GM21737 (cell line): ENCODE measurements at regions not wholly inside any gene's neighbourhood (a gene's known extent, or its start where the extent isn't known, plus 50 kb on each side); places are given as distances from the start of the nearest gene placed in this dataset.
A peak's percentile ranks its signal among the peaks of the same experiment; 100 is the strongest.

Experiments
- ATAC-seq: cut with Tn5 transposase; IDR thresholded peaks from one replicate; pipeline ENCODE4 v1.9.1; 2021; ENCODE audit warnings: mild to moderate bottlenecking, moderate library complexity; ENCODE audit not compliant: unreplicated experiment

- peak; percentile 81 for ATAC-seq
Observed at GRCh38 chr18:56235481-56236013, 402.8 kb downstream of the TXNL1 start.

GRCh38 chr18:56235071-56235470, 403.3 kb downstream of the TXNL1 start:
- no peak for ATAC-seq

DNA sequence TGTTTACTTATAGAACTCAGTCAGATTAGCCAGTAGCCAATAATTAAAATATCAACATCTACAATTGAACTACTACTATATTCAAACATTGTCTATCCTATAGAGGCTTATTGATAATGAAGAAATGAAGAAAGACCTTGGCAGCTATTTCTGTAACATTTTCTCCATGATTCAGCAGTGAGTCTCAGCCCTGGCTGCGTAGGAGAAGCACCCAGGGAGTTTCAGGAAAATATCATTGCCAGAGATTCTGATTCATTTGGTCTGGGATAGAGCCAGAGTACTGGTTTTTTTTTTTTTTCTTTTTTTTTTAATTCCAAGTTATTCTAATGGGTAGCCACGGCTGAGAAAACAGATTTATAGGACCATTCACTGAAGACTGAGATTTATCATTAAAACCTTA, 404.8 kb downstream of the TXNL1 start:
- ATAC-seq, result no peak

- no peak for ATAC-seq
Observed at GRCh38 chr18:56226025-56226424, 412.4 kb downstream of the TXNL1 start.

GRCh38 chr18:56224669-56225561, 413.5 kb downstream of the TXNL1 start:
- no peak for ATAC-seq

DNA sequence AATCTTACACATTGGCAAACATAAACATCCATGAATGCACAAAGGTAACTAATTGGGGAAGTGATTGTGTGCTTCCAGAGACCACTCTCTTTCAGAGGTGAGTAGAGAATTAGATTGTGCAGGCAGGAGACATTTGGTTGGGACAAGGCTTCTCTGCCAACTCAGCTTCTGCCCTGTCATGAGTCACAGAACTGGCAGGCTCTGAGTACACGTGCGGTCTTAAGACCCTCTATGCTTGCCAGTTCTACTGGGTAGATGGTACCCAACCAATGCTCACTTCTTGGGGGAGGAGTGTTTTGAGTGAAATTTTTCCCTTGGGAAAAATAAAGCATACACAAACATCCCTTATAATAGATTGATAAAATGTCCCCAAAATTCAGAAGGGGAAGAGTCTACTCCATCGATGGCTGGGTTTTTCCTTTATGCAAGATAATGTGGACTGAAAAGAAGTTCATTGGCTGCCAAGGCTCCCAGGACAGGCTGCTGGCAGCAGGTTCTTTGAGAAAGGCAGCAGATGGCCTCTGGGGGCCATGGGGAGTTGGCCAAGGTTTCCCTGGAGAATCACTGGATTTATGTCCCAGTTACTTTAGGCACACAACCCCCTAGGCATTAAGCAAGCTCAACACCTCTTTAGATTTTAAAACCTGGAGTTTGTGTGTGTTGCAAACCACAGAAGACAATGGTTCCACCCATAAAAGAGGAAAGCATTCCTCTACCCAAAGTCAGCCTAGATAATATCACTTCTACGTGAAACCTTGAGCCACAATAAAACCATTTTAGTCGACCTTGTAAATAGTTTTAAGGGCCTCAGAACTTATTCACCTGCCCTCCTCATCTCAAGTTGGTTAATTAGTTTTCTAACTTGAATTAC, 417.0 kb downstream of the TXNL1 start:
- no peak for ATAC-seq

- no peak for ATAC-seq
Observed at GRCh38 chr18:56217406-56217805, 421.0 kb downstream of the TXNL1 start.

GRCh38 chr18:56214706-56215105, 423.7 kb downstream of the TXNL1 start:
- no peak for ATAC-seq

GRCh38 chr18:56210520-56210919, 427.9 kb downstream of the TXNL1 start:
- ATAC-seq, result no peak

DNA sequence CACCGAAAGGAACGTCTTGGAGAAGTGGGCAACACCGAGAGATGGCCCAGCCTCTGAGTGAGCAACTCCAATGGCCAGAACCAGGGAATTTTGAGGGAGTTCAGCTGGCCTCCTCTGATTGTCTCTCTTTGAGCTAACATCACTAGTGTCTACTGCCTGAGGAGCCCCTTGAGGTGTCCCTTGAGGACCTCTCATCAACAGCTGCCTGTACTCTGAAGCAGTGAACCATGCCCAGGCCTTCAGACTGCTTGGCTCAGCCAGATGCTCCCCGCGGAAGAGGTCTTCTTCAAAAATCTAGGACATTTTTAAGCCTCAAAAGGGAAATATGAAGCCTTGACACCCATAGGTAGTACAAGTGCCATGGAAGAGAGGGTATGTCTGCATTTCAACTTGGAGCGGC, 430.4 kb downstream of the TXNL1 start:
- no peak for ATAC-seq

DNA sequence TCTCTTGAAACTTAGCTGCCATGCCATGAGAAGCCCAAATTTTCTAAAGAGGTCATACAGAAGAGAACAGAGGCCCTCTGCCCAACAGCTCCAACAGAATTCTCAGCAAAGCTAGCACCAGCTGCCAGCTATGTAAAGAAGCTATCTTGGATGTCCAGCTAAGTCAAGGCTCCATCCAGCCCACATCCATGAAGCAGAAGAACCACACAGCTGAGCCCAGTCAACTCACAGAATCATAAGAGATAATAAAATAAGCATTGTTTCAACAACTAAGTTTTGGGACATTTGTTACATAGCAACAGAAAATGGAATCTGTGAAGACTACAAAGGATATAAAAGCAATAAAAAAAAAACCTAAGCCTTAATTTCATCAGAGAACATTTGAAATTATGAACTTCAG, 434.3 kb downstream of the TXNL1 start:
- ATAC-seq, result no peak

- ATAC-seq, result no peak
Observed at GRCh38 chr18:56202678-56203077, 435.7 kb downstream of the TXNL1 start.

DNA sequence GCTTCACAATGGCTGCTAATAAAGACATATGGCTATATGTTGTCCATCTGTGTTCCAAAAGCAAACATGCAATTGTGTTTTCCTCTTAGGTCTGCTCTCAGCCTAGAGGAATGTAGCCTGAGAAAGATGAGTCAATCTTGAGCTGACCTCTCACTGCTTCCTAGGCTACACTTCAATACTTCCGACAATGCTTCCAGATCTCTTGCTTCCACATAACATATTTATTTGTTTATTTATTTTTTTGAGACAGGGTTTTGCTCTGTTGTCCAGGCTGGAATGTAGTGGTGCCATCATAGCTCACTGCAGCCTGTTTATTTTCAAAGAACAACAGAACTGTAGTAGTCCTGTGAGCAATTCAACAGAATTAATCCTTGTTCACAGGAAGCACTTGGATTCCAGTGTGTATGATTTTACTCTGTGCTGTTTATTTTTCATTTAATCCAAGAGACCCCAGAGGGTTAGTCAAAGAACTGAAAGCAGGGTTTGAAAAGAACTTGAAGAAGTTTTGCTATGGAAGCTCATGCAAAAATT, 437.9 kb downstream of the TXNL1 start:
- ATAC-seq, result no peak

GRCh38 chr18:56199580-56200330, 438.6 kb downstream of the TXNL1 start:
- no peak for ATAC-seq

- no peak for ATAC-seq
Observed at GRCh38 chr18:56197241-56197859, 441.0 kb downstream of the TXNL1 start.

DNA sequence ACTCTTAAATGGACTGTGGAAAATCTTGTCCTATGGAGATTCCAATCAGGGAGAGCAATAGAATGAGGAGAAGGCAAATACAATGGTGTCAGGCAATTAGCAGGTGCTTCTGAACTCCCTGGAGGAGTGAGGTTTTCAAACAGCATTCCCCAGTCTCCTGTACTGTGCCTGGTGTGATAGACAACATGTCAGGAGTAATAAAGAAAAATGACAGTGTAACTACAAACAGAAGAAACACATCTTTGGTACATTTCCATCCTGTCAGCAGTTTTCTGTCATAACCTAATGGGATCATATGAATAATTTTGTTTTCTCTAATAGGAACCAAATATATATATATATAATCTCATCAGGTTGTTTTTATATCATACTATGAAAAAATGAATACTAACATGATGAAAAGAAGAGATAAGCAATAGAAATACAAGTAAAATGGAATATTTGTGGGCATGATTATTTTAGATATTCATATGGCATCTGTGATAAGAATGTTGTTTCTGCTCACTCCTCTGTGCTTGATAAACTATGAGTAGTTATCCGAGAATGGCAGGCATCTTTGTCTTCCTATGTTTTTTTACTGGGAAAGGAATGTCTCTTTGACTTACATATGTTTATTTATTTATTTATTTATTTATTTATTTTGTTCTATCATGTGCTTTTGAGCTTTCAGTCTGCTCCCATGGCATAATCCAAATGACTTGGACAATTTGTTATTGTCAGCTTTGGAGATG, 441.7 kb downstream of the TXNL1 start:
- ATAC-seq, result no peak

DNA sequence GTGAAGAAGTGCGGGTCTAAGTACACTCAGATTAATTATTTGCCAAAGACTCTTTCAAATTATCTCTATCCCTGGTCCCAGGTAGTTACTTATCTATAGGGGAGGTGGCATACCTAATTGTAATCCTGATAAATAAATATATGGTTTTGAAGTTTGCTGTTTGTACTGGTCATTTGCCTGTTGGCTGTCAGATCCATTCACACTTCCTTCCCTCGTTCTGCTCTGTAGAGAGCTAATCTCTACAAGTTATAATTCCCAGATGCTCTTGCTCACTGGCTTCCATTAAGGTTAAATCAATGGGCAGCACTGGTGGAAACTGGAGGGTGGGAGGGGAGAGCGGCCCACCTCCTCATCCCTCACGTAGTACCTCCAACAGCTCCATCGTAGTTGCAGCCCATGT, 447.1 kb downstream of the TXNL1 start:
- no peak for ATAC-seq

DNA sequence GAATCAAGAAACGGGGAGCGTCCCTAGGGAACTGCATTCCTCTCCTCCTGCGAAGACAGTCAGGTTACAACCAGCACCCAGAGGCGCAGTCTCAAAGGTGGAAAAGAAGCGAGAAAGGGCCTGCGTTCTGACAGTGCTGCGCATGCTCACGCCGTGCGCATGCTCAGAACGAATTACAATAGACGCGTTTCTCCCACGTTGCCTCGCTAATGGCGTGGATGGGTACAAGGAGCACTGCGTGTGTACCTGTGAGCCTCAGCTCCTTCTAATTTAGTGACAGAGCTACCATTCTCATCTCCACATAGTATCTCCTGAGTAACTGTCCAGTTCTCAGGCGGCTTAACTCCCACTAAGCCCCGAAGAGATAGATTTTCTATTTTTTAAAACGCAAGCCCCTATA, 448.8 kb downstream of the TXNL1 start:
- ATAC-seq, result no peak

GRCh38 chr18:56188529-56189275, 449.7 kb downstream of the TXNL1 start:
- no peak for ATAC-seq
